Femur (tissue), 1 donor: ENCODE measurements at regions not wholly inside any gene's neighbourhood (a gene's known extent, or its start where the extent isn't known, plus 50 kb on each side); places are given as distances from the start of the nearest gene placed in this dataset.
"Not testable (repeated sequence)": the region's sequence is repeated elsewhere in the genome, so short reads cannot be mapped to it uniquely, and the experiment has no call there.

Experiments
- DNase-seq: peaks from one replicate; pipeline ENCODE4 v3.0.0-alpha.2; 2017

DNA sequence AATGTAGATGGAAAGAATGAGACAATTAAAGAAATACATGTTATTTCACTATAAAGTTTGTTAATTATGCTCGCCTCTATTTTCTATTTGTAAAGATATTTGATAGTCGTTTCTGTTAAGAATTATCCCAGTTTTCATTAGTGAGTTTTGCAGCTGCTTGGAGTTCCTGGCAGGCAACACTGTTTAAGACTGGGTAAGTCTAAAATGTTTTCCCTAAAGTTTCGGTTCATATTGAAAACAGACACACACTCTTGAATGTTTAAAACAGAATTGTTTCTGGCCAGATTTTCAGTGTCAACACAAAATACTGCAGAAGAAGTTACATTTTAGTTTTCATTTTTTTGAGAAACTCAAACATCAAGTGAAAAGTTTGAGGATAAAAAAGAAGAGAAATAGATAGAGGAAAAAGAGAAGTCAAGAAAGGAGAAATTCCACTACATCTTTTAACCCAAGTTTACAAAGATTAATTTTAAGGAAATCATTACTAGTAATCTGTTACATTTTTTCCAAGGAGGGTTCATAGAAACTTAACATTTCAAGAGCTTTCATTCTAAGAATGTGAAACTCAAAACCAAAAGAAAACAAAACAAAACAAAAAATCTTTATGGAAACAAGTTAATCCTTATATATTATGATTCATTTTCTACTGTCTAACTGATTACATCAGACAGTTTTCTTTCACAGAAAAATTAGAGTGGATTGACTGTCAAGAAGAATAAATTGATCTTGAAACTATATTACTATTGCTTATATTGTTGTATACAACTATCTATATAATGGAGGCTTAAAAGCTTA is 305.5 kb downstream of the FAT4 start:
- DNase-seq, result peak; percentile 50

DNA sequence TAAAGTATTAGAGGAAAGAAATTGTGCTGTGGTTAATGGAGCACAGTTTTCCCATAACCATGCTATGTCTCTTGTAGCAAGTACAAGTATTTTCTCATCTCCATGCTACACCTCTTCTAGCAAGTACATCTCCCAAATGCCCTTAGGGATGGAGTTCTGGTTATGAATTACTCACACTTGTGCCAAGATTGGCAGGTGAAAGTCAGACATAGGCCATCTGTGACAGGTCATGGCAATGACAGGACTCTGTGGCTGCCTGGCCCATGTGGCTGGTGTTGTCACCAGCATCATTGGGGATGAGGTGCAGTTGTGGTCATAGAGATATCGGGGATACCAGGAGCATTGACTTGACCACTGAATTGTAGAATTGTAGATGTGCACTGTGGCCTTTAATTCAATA is 310.2 kb downstream of the FAT4 start:
- no peak for DNase-seq

DNA sequence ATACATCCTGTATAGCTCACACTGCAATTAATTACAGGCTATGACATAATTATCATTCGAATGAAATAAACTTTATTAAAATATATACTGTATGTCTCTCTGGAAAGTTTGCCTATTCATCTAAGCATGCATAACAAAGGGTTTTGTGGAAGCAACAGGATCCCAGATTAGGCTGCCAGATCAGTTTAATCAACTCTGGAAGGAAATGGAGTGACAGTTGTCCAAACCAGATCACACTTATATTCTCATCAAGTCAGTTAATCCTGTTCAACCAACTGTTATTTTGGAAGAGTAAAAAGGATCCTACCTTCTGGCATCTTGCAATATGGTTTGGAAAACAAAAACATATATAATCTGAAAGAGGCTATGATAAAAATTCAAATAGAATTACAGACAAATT is 312.2 kb downstream of the FAT4 start:
- no peak for DNase-seq

DNA sequence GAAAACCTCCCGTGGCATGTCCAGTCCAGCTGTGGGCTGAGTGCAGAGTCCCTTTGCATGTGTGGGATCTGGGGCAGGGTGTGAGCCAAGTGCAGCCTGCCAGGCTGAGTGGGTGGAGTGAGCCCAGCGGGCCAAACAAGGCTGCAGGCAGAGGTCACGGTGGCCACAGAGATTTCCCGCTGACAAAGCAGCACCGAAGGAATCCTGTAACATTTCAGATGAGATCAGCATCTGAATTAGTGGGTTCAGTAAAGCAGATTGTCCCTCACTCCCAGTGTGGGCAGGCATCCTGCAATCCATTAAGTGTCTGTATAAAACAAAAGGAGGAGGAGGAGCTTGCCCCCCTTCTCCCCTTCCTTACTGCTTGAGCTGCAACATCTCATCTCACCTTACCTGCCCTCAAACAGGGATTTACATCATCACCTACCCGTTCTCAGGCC is 324.4 kb downstream of the FAT4 start:
- peak; percentile 38 for DNase-seq

DNA sequence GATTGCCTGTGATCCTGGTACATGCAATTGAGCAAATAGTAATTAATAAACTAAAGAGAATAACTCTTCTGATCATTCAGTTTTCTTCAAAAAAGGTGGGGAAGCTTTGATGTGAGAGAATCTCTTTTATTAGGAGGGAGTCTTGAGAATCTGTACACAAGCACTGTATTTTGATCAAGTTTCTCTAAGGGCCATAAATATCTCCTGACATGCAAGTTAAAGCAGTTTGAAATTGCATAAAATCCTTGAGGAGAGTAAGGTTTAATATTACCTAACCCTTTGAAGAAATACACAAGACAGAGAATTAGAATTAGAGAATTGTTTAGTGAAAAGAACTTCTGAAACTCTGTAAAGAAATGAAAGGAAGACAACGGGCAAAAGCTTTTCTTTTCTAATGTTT is 326.9 kb downstream of the FAT4 start:
- DNase-seq, result no peak

DNA sequence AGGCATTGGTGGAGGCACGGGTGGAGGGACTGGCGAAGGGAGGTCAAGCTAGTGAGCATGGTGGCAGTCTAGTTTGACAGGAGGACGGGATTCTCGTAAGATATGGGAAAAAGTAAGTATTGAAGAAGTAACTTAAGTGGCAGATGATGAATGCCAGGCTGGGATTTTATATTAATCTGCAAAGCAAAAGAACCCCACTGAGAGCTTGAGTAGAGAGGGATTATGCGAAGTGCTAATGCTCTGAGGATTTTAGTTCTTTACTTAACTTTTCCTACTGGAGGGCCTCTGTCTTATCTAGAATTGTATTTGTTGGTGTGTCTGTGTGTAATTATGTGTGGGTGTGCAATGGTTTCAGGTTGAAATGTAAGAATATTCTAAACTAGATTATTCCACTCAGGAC is 327.9 kb downstream of the FAT4 start:
- DNase-seq, result no peak

DNA sequence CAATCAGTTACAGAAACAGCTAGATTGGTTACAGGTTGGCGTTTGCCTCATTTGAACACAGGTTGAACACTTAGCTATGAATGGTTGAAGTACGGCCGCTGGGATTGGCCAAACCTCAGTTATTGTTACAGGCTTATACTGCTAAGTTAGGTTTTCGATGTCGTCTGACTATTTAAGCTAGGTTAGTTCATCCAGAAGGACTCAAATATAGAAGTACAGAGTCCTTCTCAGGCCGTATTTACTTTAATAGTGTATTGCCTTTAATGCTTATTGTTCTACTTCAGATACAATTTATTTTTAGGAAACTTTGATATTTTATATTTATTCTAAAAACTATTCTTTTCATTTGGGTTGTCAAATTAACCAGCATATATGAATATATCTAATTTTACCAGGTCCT is 334.7 kb downstream of the FAT4 start:
- DNase-seq, result no peak

DNA sequence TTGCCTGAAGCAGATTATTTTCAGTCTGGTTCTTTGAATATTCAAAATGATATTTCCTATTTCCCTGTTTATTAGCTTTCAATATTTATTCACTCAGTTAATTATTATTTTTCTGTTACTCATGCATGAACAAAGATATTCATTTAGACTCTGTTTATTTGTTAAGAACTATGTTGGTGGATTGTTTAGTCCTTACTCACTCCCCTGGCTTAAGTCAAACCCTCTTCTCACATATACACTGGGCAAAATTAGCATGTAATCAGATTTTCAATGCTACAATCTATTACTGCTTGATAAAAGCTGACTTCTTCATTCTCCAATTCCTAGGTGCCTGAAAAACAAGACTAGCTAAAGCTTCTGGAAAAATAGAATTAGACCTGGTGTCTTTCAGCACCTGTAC is 335.8 kb downstream of the FAT4 start:
- no peak for DNase-seq

DNA sequence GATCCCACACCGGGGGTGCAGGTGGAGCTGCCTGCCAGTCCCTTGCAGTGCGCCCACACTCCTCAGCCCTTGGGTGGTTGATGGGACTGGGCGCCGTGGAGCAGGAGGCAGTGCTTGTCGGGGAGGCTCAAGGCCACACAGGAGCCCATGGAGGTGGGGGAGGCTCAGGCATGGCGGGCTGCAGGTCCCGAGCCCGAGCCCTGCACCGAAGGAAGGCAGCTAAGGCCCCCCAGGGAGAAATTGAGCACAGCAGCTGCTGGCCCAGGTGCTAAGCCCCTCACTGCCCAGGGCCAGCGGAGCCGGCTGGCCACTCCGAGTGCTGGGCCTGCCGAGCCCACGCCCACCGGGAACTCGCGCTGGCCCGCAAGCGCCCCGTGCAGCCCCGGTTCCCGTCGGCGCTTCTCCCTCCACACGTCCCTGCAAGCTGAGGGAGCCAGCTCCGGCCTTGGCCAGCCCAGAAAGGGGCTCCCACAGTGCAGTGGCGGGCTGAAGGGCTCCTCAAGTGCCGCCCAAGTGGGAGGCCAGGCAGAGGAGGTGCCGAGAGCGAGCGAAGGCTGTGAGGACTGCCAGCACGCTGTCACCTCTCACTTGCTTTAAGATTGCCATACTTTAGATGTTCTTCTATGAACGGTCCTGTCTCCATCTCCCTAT is 337.1 kb downstream of the FAT4 start:
- DNase-seq, result not testable (repeated sequence)

DNA sequence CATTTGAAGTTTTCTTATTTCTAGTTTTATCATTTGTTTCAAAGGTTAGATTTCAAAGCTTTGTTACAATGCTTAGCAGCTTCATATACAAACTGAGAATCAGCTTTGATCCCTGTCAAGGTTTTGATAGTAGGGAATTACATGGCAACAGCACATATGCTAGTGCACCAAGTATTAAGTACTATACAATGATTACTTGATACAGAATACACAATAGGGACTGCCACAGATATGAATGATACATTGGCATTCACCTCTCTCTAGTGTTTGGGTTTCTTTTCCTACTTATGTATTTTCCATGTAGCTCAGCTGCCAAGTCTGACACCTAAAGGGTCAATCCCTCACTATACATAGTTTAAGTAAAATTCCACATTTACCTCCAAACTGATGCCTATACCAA is 344.0 kb downstream of the FAT4 start:
- no peak for DNase-seq

DNA sequence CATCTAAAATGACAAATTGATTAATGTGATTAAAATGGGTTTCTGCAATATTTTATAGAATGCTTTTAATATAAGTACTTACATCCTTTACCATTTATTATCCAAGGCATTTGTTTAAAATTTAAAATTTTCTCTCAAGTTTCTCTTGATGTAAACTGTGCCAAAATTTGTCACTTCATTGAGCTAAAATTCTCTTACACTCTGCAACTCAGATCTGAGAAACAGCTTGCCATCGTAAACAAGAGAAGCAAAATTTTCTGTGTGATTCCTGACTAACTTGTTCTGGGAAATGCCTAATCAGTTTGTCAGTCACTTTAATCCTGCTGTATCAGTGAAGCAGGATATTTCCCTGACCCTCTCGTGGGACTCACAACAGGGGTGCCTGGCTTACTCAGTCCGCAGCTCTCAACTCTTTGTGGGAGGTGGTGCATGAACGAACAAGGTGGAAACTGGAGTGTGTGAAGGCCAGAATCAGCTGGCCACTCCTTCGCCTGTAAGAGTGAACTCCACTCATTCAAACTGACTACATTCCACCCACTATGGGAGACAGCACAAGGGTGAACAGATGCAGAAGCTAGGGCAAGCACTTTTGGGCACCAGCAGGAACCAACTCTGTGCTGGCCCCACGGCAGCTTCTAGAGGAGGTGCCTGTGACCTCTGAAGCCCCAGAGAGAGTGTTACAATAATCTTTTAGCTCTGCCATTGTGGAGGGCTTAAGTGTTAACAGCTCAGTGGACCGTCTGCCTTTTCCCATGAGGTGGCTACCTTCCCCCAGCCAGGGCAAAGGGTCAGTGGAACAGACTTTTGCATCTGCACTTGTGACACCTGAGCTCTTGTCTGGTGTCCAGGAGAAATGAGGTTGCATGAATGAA is 349.4 kb downstream of the FAT4 start:
- no peak for DNase-seq

DNA sequence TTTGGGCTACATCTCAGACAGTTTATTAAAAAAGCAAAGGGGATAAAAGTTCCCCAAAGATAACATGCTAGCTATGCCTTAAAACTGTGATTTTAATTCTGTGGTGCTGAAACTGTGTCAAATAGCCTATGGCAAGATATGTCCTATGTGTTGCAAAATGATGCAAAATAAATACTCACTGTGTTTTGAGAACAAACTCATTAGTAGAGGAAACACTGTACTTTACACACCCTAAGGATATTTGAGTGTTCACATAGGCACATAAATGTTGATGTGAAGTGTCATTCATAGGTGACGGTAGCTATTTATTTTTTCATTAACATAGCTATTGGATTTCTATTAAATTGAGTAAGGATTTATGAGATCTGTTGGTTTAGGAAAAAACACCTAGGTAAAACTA is 351.9 kb downstream of the FAT4 start:
- no peak for DNase-seq

DNA sequence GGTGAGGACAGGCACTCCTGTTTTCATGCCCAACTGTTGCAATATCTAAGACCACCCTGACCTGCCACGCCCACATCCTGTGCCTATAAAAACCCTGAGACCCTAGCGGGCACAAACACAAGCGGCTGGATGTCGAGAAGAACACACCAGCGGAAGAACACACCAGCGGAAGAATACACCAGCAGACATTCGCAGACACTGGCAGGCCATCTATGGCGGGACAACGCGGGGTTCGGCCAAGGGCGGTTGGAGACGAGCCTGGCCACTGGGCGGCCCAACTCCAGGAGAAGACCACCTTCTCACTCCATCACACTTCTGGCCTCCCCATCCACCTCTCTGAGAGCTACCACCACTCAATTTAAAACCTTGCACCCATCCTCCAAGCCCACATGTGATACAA is 361.4 kb downstream of the FAT4 start:
- DNase-seq, result no peak

DNA sequence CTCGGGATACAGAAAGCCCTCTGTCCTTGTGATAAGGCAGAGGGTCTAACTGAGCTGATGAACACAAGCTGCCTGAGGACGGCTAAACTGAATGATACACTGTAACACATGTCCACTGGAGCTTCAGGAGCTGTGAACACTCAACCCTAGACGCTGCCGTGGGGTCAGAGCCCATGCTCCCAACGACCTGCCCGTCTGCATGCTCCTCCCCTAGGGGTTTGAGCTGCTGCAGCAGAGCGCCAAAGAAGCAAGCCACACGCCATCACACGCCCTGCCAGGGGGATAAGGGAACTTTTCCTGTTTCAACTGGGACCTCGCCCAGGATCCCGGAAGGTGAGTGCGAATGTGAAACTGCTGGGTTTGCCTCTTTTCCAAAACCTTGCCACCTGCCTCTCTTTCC is 361.8 kb downstream of the FAT4 start:
- no peak for DNase-seq

DNA sequence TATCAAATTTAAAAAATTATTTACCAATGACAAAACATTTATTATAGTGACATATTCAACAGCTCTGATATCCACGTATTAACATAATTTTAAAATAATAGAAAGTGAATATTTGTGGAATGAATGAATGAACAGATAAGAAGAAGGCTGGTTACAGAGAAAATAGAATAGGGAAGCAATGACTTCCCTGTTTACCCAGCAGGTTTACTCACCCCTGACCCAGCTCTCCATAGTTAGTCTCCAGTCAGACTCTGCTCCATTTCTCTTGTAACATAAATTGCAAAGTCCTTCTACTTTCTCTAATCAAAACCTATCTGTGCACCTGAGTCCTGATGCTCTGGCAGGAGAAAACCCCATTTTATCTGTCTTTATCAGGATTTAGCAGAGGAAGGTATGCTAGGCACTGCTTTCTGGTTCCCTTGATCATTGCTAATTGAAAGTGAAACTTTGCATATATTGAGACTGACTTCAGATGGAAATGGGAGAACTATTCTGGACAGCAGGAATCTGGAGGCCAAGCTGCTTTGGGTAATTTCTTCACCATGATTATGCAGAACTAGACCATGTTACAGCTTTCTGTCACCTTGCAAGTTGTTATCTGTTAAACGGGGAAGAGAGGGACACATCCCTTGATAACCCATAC is 363.0 kb downstream of the FAT4 start:
- DNase-seq, result no peak

DNA sequence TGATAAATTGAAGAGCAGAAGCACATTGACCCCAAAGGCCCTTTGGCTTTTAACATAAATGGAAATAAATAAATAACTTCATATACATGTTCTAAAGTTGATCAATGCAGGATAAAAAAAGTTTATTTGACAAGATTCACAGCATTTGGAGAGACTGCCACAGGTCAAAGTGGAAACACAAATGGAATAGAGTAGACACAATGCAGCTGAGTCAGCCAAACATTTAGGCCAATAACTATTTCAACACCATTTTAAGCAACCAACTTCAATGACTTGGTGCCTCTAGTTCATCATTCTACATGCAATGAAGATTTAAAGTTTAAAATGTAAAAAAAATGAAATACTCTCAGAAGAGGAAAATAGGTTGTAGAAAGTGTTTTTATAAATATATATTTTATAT is 365.2 kb downstream of the FAT4 start:
- DNase-seq, result no peak

DNA sequence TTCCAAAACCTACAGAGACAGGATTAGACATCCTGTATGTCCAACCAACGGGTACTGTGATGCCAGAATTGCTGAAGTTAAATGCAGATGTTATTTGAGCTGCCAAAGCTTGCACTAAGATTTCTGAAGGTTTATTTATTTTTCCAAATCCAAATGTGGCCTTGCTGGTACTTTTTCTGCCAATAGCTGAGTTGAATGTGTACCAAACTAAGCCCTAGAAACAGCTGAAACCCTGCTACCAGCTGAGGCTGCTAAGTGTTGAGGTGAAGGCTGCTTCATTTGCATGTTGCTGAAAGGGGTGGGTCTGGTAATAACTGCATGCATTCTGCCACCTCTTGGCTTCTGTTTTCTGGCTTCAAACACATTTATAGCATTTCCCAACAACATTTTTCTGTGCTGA is 366.5 kb downstream of the FAT4 start:
- peak; percentile 51 for DNase-seq

DNA sequence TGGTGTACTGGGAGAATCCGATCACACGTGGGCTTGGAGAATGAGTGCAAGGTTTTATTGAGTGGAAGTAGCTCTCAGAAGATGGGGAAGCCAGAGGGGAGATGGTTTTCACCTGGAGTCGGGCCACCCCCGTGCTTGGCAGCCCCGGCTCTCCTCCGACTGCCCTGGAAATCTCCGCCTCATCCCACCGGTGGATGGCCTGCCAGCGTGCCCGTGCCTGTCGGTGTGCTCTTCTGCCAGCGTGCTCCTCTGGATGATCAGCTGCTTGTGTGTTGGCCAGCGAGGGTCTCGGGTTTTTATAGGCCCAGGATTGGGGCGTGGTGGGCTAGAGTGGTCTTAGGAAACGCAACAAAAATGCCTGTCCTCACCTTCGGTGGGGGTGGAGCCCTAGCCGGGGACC is 368.0 kb downstream of the FAT4 start:
- no peak for DNase-seq

DNA sequence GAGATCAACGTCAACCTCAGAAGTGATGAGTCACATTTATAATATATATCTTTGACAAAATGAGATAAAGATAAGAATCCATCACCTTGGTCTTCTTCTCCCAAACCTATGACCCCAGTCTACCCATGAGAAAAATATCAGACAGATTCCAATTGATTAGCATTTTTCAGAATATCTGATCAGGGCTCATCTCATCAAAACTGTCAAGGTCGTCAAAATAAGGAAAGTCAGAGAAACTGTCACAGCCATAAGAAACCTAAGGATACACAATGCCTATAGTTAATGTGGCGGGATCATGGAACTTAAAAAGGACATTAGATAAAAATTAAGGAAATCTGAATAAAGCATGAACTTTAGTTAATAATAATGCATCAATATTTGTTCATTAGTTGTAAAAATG is 374.1 kb downstream of the FAT4 start:
- DNase-seq, result no peak

DNA sequence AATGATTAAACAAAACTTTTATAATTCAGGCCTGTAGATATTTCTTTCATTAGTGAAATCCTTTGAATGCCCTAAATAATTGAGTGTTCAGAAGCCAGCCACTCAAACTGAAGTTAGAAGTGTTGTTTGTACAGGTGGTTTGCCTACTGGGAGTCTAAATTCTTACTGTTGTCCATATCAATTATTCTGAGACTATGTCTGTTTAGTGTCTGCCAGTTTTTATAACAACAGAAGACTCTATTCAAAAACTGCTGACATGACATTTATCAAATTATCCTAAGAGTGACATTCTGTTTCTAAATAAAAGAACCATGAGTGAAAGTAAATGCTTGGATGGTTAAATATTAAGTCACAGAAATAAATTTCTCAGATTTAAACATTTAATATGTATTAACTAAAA is 375.1 kb downstream of the FAT4 start:
- no peak for DNase-seq

DNA sequence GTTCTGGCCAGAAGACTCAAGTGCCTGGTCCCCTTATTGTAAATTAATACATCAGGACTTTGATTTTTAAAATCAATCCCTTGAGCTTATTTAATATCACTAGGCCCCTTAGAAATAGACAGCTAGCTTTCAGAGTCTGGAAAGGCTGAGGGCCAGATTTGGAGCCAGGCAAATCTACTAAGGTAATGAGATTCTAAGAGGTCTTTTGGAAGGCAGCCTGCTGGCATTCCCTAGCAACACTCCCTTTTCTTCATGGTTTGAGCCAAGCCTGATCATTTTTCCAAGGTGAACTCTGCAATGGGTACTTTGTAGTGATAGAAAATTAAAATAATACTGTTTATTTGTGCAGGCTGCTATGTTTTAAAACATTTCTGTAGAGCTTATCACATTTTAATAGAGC is 378.5 kb downstream of the FAT4 start:
- DNase-seq, result peak; percentile 21

DNA sequence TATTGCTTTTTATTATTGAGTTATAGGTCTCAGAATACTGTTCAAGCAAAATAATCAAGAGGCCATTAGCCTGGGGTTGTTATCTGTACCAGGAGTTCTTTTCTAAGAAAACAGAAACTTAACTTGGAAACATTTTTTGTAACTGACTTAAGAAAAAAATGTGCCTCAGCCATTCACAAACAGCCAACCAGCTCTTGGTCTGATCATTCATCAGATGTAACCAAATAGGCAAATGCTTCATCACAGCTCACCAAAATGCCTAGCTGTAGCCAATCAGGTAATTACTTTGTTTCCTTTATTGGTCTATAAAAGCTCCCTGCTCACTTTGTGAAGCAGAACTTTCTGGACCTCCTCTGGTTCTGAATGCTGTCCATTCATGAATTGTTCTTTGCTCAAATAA is 387.7 kb downstream of the FAT4 start:
- DNase-seq, result no peak

DNA sequence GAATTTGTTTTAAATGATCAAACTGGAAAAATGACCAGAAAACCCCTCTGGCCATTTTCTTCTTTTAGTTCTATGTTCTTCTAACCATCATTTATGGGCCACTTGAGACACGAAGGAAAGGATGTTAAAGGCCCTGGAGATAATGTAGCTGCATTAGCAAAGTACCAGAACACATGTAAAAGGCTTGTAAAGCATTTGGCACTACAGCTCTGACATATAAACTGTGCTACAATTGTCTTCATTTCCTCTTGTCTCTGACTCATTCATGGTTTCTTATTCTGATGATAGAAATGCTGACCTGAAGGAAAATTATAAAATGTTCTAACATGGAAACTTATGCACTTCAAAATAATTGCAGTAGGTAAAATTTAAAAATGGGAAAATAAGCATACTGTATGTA is 388.7 kb downstream of the FAT4 start:
- no peak for DNase-seq
